Cardiac muscle cell (in vitro differentiated cells and primary cell): ENCODE measurements at regions not wholly inside any gene's neighbourhood (a gene's known extent, or its start where the extent isn't known, plus 50 kb on each side); places are given as distances from the start of the nearest gene placed in this dataset.
A peak's percentile ranks its signal among the peaks of the same experiment; 100 is the strongest.

ENCODE experiments used
- DNase-seq, 2 donors: peaks; one replicate each; pipeline versions ENCODE4 v3.0.0 to v3.0.0-alpha.2; 2010 to 2017; ENCODE audit warnings: low read depth in 1 of 2, low spot score in 1 of 2
- H3K27ac ChIP-seq: fragments of 200-600 bp; sonication (generic); 2 replicates; pipeline ENCODE4 v1.5.1; 2016
- H3K27me3 ChIP-seq: fragments of 200-600 bp; sonication (generic); 2 replicates; pipeline ENCODE4 v1.6.0; 2016; ENCODE audit warnings: control low read depth
- H3K36me3 ChIP-seq: fragments of 200-600 bp; sonication (generic); 2 replicates; pipeline ENCODE4 v1.5.1; 2016; ENCODE audit warnings: control low read depth
- H3K4me1 ChIP-seq: fragments of 200-600 bp; sonication (generic); 2 replicates; pipeline ENCODE4 v1.8.1; 2017; ENCODE audit warnings: low read depth, mild to moderate bottlenecking, mixed run types
- H3K4me3 ChIP-seq: fragments of 200-600 bp; sonication (generic); 2 replicates; pipeline ENCODE4 v1.5.1; 2016; ENCODE audit warnings: mild to moderate bottlenecking
- H3K9me3 ChIP-seq: fragments of 200-600 bp; sonication (generic); 2 replicates; pipeline ENCODE4 v1.5.1; 2017; ENCODE audit warnings: low read depth, mild to moderate bottlenecking, control low read depth
- CTCF ChIP-seq: IDR thresholded peaks from 2 replicates; pipeline ENCODE4 v1.5.1; 2012; ENCODE audit warnings: low read depth, mild to moderate bottlenecking, low read length

DNA sequence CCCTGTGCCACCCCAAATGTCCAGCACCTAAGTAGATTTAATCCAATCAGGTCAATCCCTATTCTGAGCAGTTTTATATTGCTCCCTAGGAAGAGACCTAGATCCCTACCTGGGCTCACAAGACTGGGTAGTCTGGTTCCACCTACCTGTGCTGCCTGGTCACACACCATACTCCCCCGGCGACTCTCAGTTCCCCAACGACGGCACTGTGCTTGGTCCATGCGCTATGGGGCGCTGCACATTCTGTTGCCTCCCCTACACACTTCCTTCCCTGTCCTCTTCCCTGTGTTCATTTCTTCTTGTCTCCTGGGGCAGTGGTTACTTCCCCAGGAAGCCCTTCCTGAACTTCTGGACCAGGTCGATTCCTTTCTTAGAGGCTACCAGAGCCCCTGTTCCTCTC lies 109.9 kb upstream of the IL12B start:
- Histone ChIP-seq H3K27me3 (no peaks in the 10 kb centered on the region), H3K4me1 (peaks cover 24% of the 10 kb centered on the region), H3K9me3 (no peaks in the 10 kb centered on the region), H3K36me3 (no peaks in the 10 kb centered on the region), H3K27ac (peak overlapping the region; percentile 12), H3K4me3 (no peak overlapping the region)
- DNase-seq, result no peak
- no peak for TF ChIP-seq CTCF

DNA sequence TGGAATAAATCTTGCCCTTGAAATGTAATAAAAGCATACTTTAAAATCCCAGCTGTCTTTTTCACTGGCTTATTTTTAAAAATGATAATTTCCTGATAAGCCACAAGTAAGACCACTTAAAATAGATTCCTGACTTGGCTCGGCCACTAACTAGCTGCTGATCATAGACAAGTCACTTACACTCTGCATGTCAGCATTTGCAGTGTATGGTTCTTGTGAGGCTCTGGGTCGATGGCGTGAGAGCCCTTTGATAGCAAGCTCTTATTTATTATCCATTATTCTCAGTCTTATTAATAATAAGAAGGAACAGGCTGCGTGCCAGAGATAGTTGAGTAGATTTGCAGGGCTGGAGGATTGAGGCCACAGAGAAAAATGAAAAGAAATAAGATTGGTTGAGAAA lies 110.7 kb upstream of the IL12B start:
- no peaks in the 10 kb centered on the region for H3K27me3 ChIP-seq
- H3K4me1 ChIP-seq, result peaks cover 24% of the 10 kb centered on the region
- TF ChIP-seq CTCF, result no peak
- peak in 1 of 2 donors; percentile 25 for DNase-seq
- H3K36me3 ChIP-seq, result no peaks in the 10 kb centered on the region
- no peak overlapping the region for H3K4me3 ChIP-seq
- no peaks in the 10 kb centered on the region for H3K9me3 ChIP-seq
- H3K27ac ChIP-seq, result peak overlapping the region; percentile 12

DNA sequence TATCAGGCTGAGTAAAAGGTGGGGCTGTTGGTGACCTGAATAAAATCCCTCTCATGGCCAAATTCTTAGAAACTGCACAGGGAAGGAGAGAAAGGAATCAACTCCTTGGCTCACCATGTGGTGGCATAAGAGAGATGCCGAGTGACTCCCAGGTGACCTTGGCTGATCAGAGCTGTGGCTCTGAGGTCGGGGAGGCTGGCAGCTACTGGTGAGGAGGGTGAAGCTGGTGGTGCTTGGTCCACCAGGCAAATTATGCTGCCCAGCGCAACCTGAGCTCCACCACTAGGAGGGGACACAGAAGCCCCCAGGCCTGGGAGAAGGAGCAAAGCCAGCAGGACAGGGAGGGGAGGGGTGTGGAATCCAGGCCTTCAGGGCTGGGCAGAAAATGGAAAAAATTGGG lies 111.2 kb upstream of the IL12B start:
- no peaks in the 10 kb centered on the region for H3K27me3 ChIP-seq
- peak in 1 of 2 donors; percentile 71 for DNase-seq
- peak; percentile 2 for TF ChIP-seq CTCF
- H3K4me3 ChIP-seq, result no peak overlapping the region
- H3K27ac ChIP-seq, result peak overlapping the region; percentile 2
- H3K36me3 ChIP-seq, result no peaks in the 10 kb centered on the region
- H3K9me3 ChIP-seq, result no peaks in the 10 kb centered on the region
- H3K4me1 ChIP-seq, result peaks cover 24% of the 10 kb centered on the region

- Histone ChIP-seq H3K27ac (no peak overlapping the region), H3K4me3 (no peak overlapping the region), H3K27me3 (no peaks in the 10 kb centered on the region), H3K9me3 (no peaks in the 10 kb centered on the region), H3K36me3 (no peaks in the 10 kb centered on the region), H3K4me1 (peaks cover 24% of the 10 kb centered on the region)
- peak in 1 of 2 donors; percentile 25 for DNase-seq
- no peak for TF ChIP-seq CTCF
These were observed 112.0 kb upstream of the IL12B start for GRCh38 chr5:159442206-159442850.

DNA sequence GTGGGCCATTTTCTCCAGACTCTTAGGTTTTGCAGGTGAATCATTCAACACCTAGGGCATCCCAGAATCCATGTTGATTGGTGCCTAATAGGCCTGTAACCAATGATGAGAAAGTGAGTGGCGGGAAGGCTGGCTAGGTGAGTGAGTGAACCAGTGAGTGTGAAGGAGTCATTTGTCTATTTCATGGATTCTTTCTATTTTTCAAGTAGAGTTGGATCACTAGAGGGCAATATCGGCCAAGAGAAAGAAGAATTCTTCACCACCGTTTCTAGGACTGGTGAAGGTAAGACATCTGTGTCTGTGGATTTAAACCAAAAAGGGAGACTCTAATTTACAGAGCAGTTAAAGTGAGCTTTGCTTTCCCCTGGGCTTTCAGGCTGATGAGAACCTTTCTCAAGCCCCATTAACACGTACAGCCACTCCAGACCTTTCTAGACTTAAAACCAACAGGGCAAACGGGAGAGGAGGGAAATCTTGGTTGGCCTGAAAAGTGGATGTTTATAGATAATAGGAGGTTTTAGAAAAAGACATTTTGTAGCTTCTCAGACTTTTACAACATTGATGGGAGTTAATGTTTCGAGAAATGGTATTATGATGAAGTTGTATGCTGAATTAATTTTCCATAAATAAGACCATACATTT lies 114.3 kb upstream of the IL12B start:
- TF ChIP-seq CTCF, result peak; percentile 53
- Histone ChIP-seq H3K4me1 (peaks cover 24% of the 10 kb centered on the region), H3K27ac (no peak overlapping the region), H3K36me3 (no peaks in the 10 kb centered on the region), H3K4me3 (no peak overlapping the region), H3K9me3 (no peaks in the 10 kb centered on the region), H3K27me3 (no peaks in the 10 kb centered on the region)
- peak; percentile 68 to 76 for DNase-seq
